CD4-positive, alpha-beta memory T cell (primary cell): ENCODE measurements at regions not wholly inside any gene's neighbourhood (a gene's known extent, or its start where the extent isn't known, plus 50 kb on each side); places are given as distances from the start of the nearest gene placed in this dataset.

Source experiments
- CTCF ChIA-PET: fragments of 350-600 bp; sonication (Branson Sonifier 250); formaldehyde crosslinking; loops from one replicate; lab custom pipeline; 2021; ENCODE audit warnings: inconsistent platforms; ENCODE audit not compliant: partially characterized antibody; lab: Charles Lee
- POLR2A ChIA-PET: fragments of 350-600 bp; sonication (Branson Sonifier 250); formaldehyde crosslinking; loops from one replicate; lab custom pipeline; 2021; ENCODE audit not compliant: partially characterized antibody; lab: Charles Lee
- DNase-seq, 5 donors: peaks; one replicate each; pipeline versions ENCODE4 v3.0.0 to v3.0.0-alpha.2; 2020 to 2022; ENCODE audit warnings: mixed read lengths in 1 of 5
- H3K27ac ChIP-seq: one replicate; pipeline ENCODE4 v1.7.0; 2013; ENCODE audit warnings: low read depth, low read length
- H3K27me3 ChIP-seq: 2 replicates; pipeline ENCODE4 v1.7.0; 2013; ENCODE audit warnings: mild to moderate bottlenecking, low read length, moderate library complexity; ENCODE audit not compliant: insufficient read depth
- H3K36me3 ChIP-seq: 2 replicates; pipeline ENCODE4 v1.7.0; 2013; ENCODE audit warnings: mild to moderate bottlenecking, low read length, moderate library complexity; ENCODE audit not compliant: insufficient read depth
- H3K4me1 ChIP-seq: 2 replicates; pipeline ENCODE4 v1.7.0; 2013; ENCODE audit warnings: mild to moderate bottlenecking, low read length, moderate library complexity; ENCODE audit not compliant: insufficient read depth
- H3K4me3 ChIP-seq, 2 donors: one replicate each; pipeline ENCODE4 v1.7.0; 2013; ENCODE audit warnings: low read length in 2 of 2, mild to moderate bottlenecking in 1 of 2
- H3K9me3 ChIP-seq, 2 donors: one replicate each; pipeline ENCODE4 v1.7.0; 2013; ENCODE audit warnings: low read length in 2 of 2, control low read depth in 1 of 2; ENCODE audit not compliant: control insufficient read depth in 1 of 2
- H3K27ac Mint-ChIP-seq, 7 donors: one replicate each; pipeline ENCODE4 v1.8.0; 2020 to 2021; ENCODE audit warnings: mixed read lengths in 7 of 7, mild to moderate bottlenecking in 6 of 7, inconsistent platforms in 3 of 7, moderate library complexity in 3 of 7
- H3K27me3 Mint-ChIP-seq, 2 donors: one replicate each; pipeline ENCODE4 v1.8.0; 2020 to 2021; ENCODE audit warnings: mixed read lengths in 2 of 2
- H3K36me3 Mint-ChIP-seq, 2 donors: one replicate each; pipeline ENCODE4 v1.8.0; 2020 to 2021; ENCODE audit warnings: mixed read lengths in 2 of 2, inconsistent platforms in 1 of 2, mild to moderate bottlenecking in 1 of 2
- H3K4me1 Mint-ChIP-seq, 4 donors: one replicate each; pipeline ENCODE4 v1.8.0; 2020 to 2021; ENCODE audit warnings: mixed read lengths in 4 of 4, mild to moderate bottlenecking in 1 of 4
- H3K4me3 Mint-ChIP-seq, 8 donors: one replicate each; pipeline ENCODE4 v1.8.0; 2020 to 2021; ENCODE audit warnings: mixed read lengths in 8 of 8, mild to moderate bottlenecking in 7 of 8, moderate library complexity in 6 of 8, inconsistent platforms in 3 of 8
- H3K9me3 Mint-ChIP-seq, 8 donors: one replicate each; pipeline ENCODE4 v1.8.0; 2020 to 2021; ENCODE audit warnings: mixed read lengths in 8 of 8, mild to moderate bottlenecking in 5 of 8, inconsistent platforms in 3 of 8, moderate library complexity in 1 of 8
- intact Hi-C: fragments of 100-400 bp; cut with micrococcal nuclease; formaldehyde crosslinking; loops from one replicate; pipeline ENCODE4 v1.15.1; 2023

DNA sequence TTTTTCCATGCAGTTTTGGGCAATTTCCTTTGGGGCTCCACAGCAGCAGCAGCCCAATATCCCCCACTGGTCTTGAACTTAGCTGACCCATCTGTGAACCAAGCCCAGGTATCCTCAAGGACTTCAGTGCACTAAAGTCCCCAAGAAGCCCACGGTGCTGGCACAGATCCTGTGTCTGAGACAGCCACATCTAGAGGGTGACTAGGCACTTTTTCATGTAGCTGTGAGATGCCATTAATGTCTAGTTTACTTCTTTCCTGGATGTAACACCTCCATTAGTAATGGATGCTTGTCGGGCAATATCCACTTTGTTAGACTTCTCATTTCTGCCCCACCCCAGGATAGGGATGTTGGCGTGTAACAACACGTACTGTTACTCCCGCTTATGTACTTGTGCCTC, 117.9 kb downstream of the GPCPD1 start:
- Mint-ChIP-seq H3K27ac (no peak overlapping the region), H3K27me3 (peaks cover 9 to 19% of the 10 kb centered on the region in 2 donors), H3K9me3 (peaks cover 0 to 3% (median 0%) of the 10 kb centered on the region in 8 donors), H3K4me1 (peaks cover 0 to 3% (median 0%) of the 10 kb centered on the region in 4 donors), H3K36me3 (no peaks in the 10 kb centered on the region), H3K4me3 (no peak overlapping the region)
- H3K36me3 ChIP-seq = no peaks in the 10 kb centered on the region
- intact Hi-C loops = no loop called here
- H3K4me1 ChIP-seq = no peaks in the 10 kb centered on the region
- no peaks in the 10 kb centered on the region for H3K9me3 ChIP-seq
- POLR2A ChIA-PET = no interaction called here
- no peak for DNase-seq
- H3K27ac ChIP-seq = no peak overlapping the region
- no peak overlapping the region for H3K4me3 ChIP-seq
- CTCF ChIA-PET = no interaction called here
- H3K27me3 ChIP-seq = no peaks in the 10 kb centered on the region

DNA sequence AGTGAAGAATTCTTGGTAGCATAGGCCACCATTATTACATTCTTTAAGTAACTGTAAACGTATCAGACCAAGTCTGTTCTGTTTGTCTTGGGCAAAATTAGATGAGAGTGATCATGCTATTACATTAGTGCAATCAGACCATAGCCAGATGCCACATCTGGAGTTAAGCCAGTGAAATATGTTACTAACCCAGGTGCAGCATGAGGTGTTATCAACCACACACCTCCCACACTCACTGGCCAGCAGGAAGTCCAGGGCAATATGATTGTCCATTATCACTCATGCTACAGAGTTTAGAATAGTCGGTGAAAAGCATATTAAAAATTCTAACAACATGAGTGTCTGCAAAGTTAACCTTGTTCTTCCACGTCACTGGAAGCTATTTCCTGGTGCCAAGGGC, 119.4 kb downstream of the GPCPD1 start:
- peaks cover 13 to 28% of the 10 kb centered on the region in 2 donors for H3K27me3 Mint-ChIP-seq
- no peak overlapping the region for H3K27ac Mint-ChIP-seq
- no peak overlapping the region for H3K27ac ChIP-seq
- peaks cover 0 to 3% (median 0%) of the 10 kb centered on the region in 4 donors for H3K4me1 Mint-ChIP-seq
- no peak overlapping the region for H3K4me3 Mint-ChIP-seq
- H3K9me3 Mint-ChIP-seq = peaks cover 0 to 3% (median 0%) of the 10 kb centered on the region in 8 donors
- no peaks in the 10 kb centered on the region for H3K36me3 ChIP-seq
- H3K4me1 ChIP-seq = no peaks in the 10 kb centered on the region
- no peaks in the 10 kb centered on the region for H3K27me3 ChIP-seq
- POLR2A ChIA-PET = no interaction called here
- H3K36me3 Mint-ChIP-seq = no peaks in the 10 kb centered on the region
- intact Hi-C loops = no loop called here
- H3K4me3 ChIP-seq = no peak overlapping the region
- CTCF ChIA-PET = no interaction called here
- DNase-seq = no peak
- H3K9me3 ChIP-seq = no peaks in the 10 kb centered on the region

- peaks cover 0 to 3% (median 0%) of the 10 kb centered on the region in 4 donors for H3K4me1 Mint-ChIP-seq
These were observed 121.2 kb downstream of the GPCPD1 start for GRCh38 chr20:5489601-5490000.

GRCh38 chr20:5488823-5489222, 122.0 kb downstream of the GPCPD1 start:
- Histone ChIP-seq H3K36me3 (no peaks in the 10 kb centered on the region), H3K4me1 (no peaks in the 10 kb centered on the region), H3K9me3 (no peaks in the 10 kb centered on the region), H3K27me3 (no peaks in the 10 kb centered on the region), H3K4me3 (no peak overlapping the region), H3K27ac (no peak overlapping the region)
- H3K9me3 Mint-ChIP-seq = no peaks in the 10 kb centered on the region
- intact Hi-C loops = no loop called here
- H3K4me1 Mint-ChIP-seq = peaks cover 0 to 3% (median 0%) of the 10 kb centered on the region in 4 donors
- POLR2A ChIA-PET = no interaction called here
- no peaks in the 10 kb centered on the region for H3K36me3 Mint-ChIP-seq
- peaks cover 20 to 36% of the 10 kb centered on the region in 2 donors for H3K27me3 Mint-ChIP-seq
- no peak for DNase-seq
- H3K4me3 Mint-ChIP-seq = no peak overlapping the region
- H3K27ac Mint-ChIP-seq = no peak overlapping the region
- CTCF ChIA-PET = no interaction called here

More at GRCh38 chr20:5489601-5490000, 121.2 kb downstream of the GPCPD1 start:
- Histone ChIP-seq H3K36me3 (no peaks in the 10 kb centered on the region), H3K9me3 (no peaks in the 10 kb centered on the region), H3K4me3 (no peak overlapping the region), H3K27ac (no peak overlapping the region), H3K4me1 (no peaks in the 10 kb centered on the region), H3K27me3 (no peaks in the 10 kb centered on the region)
- no peaks in the 10 kb centered on the region for H3K36me3 Mint-ChIP-seq
- peaks cover 19 to 36% of the 10 kb centered on the region in 2 donors for H3K27me3 Mint-ChIP-seq
- H3K4me3 Mint-ChIP-seq = no peak overlapping the region
- intact Hi-C loops = no loop called here
- ChIA-PET CTCF (no interaction called here), POLR2A (no interaction called here)
- no peak for DNase-seq
- no peak overlapping the region for H3K27ac Mint-ChIP-seq
- no peaks in the 10 kb centered on the region for H3K9me3 Mint-ChIP-seq

GRCh38 chr20:5486377-5487054, 124.3 kb downstream of the GPCPD1 start:
- Histone ChIP-seq H3K27me3 (no peaks in the 10 kb centered on the region), H3K27ac (no peak overlapping the region), H3K9me3 (no peaks in the 10 kb centered on the region), H3K36me3 (no peaks in the 10 kb centered on the region), H3K4me3 (no peak overlapping the region), H3K4me1 (no peaks in the 10 kb centered on the region)
- no peak overlapping the region for H3K27ac Mint-ChIP-seq
- ChIA-PET POLR2A (no interaction called here), CTCF (no interaction called here)
- peaks cover 0 to 3% (median 0%) of the 10 kb centered on the region in 4 donors for H3K4me1 Mint-ChIP-seq
- intact Hi-C loops = no loop called here
- no peak for DNase-seq
- H3K4me3 Mint-ChIP-seq = no peak overlapping the region
- peaks cover 17 to 30% of the 10 kb centered on the region in 2 donors for H3K27me3 Mint-ChIP-seq
- H3K9me3 Mint-ChIP-seq = no peaks in the 10 kb centered on the region
- no peaks in the 10 kb centered on the region for H3K36me3 Mint-ChIP-seq

DNA sequence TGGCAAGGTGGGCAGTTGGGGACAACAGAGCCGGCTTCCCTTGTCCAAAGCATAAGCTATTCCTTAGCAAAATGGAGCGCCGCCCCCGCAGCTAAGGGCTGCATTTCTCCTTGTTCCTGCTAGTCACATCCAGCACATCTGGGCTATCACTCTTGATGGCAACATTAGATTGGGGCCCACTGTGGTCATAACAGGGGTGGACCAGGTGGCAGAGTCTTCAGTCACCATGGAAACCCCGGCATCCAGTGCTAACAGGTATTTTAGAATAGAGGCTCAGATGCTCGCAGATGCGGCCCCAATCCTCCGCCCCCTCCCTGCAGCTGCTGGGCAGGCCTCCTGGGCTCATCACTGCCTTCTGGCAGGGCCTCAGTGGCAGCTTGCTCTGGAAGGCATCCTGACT, 125.9 kb downstream of the GPCPD1 start:
- DNase-seq = no peak
- H3K9me3 Mint-ChIP-seq = no peaks in the 10 kb centered on the region
- intact Hi-C loops = no loop called here
- H3K27me3 Mint-ChIP-seq = peaks cover 17 to 30% of the 10 kb centered on the region in 2 donors
- CTCF ChIA-PET = no interaction called here
- no peak overlapping the region for H3K4me3 Mint-ChIP-seq
- Histone ChIP-seq H3K27ac (no peak overlapping the region), H3K4me1 (no peaks in the 10 kb centered on the region), H3K36me3 (no peaks in the 10 kb centered on the region), H3K4me3 (no peak overlapping the region), H3K9me3 (no peaks in the 10 kb centered on the region), H3K27me3 (no peaks in the 10 kb centered on the region)
- peaks cover 0 to 1% (median 0%) of the 10 kb centered on the region in 4 donors for H3K4me1 Mint-ChIP-seq
- H3K27ac Mint-ChIP-seq = peak overlapping the region in 1 of 7 donors; percentile 49
- H3K36me3 Mint-ChIP-seq = no peaks in the 10 kb centered on the region
- POLR2A ChIA-PET = no interaction called here

DNA sequence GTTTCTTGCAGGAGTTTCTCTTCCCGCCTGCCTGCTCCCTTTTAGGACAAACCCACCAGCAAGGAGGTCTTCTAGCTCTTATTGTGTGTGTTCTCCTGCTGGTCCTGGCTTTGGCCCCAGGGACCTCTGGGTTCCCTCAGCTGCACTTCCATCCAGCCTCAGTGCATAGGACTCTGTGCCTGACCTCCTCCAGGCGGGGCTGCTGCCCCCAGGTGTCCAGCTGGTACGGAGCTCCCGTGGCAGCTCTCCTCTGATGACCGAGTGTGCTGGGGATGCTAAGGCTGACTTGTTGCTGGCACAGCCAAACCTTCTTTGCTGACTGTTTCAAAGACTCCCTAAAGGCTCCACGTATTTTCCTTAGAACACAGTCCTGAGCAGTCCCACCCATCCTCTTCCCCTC, 126.5 kb downstream of the GPCPD1 start:
- ChIA-PET CTCF (no interaction called here), POLR2A (no interaction called here)
- Histone ChIP-seq H3K36me3 (no peaks in the 10 kb centered on the region), H3K4me1 (no peaks in the 10 kb centered on the region), H3K27ac (no peak overlapping the region), H3K4me3 (no peak overlapping the region), H3K9me3 (no peaks in the 10 kb centered on the region), H3K27me3 (no peaks in the 10 kb centered on the region)
- Mint-ChIP-seq H3K9me3 (no peaks in the 10 kb centered on the region), H3K27ac (peak overlapping the region in 2 of 7 donors; percentile 1 to 49), H3K4me3 (no peak overlapping the region), H3K27me3 (peaks cover 17 to 28% of the 10 kb centered on the region in 2 donors), H3K36me3 (no peaks in the 10 kb centered on the region), H3K4me1 (peaks cover 0 to 1% (median 0%) of the 10 kb centered on the region in 4 donors)
- no peak for DNase-seq
- intact Hi-C loops = no loop called here
